OCI-LY3 (cell line): ENCODE measurements at regions not wholly inside any gene's neighbourhood (a gene's known extent, or its start where the extent isn't known, plus 50 kb on each side); places are given as distances from the start of the nearest gene placed in this dataset.

Experiments
- H2AFZ ChIP-seq: fragments of 200-600, 300-600 bp; shearing (Covaris generic); 2 replicates; pipeline ENCODE4 v1.6.0; 2014; ENCODE audit warnings: antibody characterized with exemption, low read depth, low read length
- H3K27ac ChIP-seq: fragments of 200-600, 300-600 bp; sonication (generic); 2 replicates; pipeline ENCODE4 v1.5.1; 2014; ENCODE audit warnings: mild to moderate bottlenecking, low read length, moderate library complexity, mixed read lengths
- H3K27me3 ChIP-seq: fragments of 200-600, 300-600 bp; sonication (generic); 2 replicates; pipeline ENCODE4 v1.6.1; 2014; ENCODE audit warnings: low read depth, low read length, mixed read lengths
- H3K36me3 ChIP-seq: fragments of 200-600, 300-600 bp; sonication (generic); replicated peaks from 2 replicates; pipeline ENCODE3; 2014; ENCODE audit warnings: low read depth, low read length, mixed read lengths
- H3K4me1 ChIP-seq: fragments of 300-600, 200-600 bp; sonication (generic); 2 replicates; pipeline ENCODE4 v1.6.1; 2014; ENCODE audit warnings: low read length, mixed read lengths
- H3K4me2 ChIP-seq: fragments of 200-600, 300-600 bp; sonication (generic); 2 replicates; pipeline ENCODE4 v1.6.1; 2014; ENCODE audit warnings: low read length, mixed read lengths
- H3K4me3 ChIP-seq: fragments of 300-600, 200-600 bp; sonication (generic); 2 replicates; pipeline ENCODE4 v1.5.1; 2014; ENCODE audit warnings: antibody characterized with exemption, mild to moderate bottlenecking, low read length, moderate library complexity
- H3K79me2 ChIP-seq: fragments of 300-600, 200-600 bp; shearing (Covaris generic); 2 replicates; pipeline ENCODE4 v1.6.1; 2014; ENCODE audit warnings: mild to moderate bottlenecking, low read length, mixed read lengths
- H3K9ac ChIP-seq: fragments of 300-600, 200-600 bp; shearing (Covaris generic); 2 replicates; pipeline ENCODE4 v1.6.0; 2014; ENCODE audit warnings: mild to moderate bottlenecking, low read length, moderate library complexity
- H3K9me3 ChIP-seq: fragments of 200-600, 300-600 bp; shearing (Covaris generic); 2 replicates; pipeline ENCODE4 v1.6.1; 2014; ENCODE audit warnings: low read length, mixed read lengths; ENCODE audit not compliant: insufficient read depth
- H4K20me1 ChIP-seq: fragments of 200-600, 300-600 bp; sonication (generic); 2 replicates; pipeline ENCODE4 v1.6.1; 2016; ENCODE audit warnings: low read length, mixed read lengths; ENCODE audit not compliant: insufficient read depth
- EZH2phosphoT487 ChIP-seq: fragments of 200-600 bp; shearing (Covaris generic); IDR thresholded peaks from 2 replicates; pipeline ENCODE4 v1.6.1; 2018; ENCODE audit warnings: antibody characterized with exemption, mixed run types, low read depth
- TF ChIP-seq, protein P1 (sequence below): fragments of 200-600, 300-600 bp; sonication (generic); IDR thresholded peaks from 2 replicates; pipeline ENCODE4 v1.5.1; 2014; ENCODE audit warnings: antibody characterized with exemption, low read length, low read depth

DNA sequence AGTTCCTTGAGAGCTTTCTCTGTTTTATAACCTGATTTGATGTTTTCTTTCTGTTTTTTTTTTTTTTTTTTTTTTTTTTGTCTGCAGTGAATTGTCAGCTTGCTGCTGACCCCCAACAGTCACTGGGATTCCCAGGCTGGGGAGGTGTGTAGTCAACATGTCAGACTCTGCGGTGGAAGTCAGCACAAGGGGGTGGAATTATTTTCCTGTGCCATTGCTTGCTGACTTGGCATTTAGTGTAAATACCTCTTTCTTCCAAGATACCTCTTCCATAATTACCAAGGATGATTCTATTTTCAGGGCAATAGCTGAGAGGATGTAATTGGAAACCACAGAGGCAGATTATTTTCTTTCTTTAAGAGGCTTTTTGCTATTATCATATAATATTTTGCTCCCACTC is 266.3 kb downstream of the CCDC85A start:
- no peak overlapping the region for H3K9ac ChIP-seq
- H3K79me2 ChIP-seq = no peaks in the 10 kb centered on the region
- TF ChIP-seq, protein P1, sequence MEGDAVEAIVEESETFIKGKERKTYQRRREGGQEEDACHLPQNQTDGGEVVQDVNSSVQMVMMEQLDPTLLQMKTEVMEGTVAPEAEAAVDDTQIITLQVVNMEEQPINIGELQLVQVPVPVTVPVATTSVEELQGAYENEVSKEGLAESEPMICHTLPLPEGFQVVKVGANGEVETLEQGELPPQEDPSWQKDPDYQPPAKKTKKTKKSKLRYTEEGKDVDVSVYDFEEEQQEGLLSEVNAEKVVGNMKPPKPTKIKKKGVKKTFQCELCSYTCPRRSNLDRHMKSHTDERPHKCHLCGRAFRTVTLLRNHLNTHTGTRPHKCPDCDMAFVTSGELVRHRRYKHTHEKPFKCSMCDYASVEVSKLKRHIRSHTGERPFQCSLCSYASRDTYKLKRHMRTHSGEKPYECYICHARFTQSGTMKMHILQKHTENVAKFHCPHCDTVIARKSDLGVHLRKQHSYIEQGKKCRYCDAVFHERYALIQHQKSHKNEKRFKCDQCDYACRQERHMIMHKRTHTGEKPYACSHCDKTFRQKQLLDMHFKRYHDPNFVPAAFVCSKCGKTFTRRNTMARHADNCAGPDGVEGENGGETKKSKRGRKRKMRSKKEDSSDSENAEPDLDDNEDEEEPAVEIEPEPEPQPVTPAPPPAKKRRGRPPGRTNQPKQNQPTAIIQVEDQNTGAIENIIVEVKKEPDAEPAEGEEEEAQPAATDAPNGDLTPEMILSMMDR = no peak
- TF ChIP-seq EZH2phosphoT487 = no peak
- H2AFZ ChIP-seq = no peak overlapping the region
- no peak overlapping the region for H3K4me2 ChIP-seq
- H4K20me1 ChIP-seq = no peaks in the 10 kb centered on the region
- H3K36me3 ChIP-seq = no peaks in the 10 kb centered on the region
- H3K27me3 ChIP-seq = no peaks in the 10 kb centered on the region
- H3K4me3 ChIP-seq = no peak overlapping the region
- no peaks in the 10 kb centered on the region for H3K9me3 ChIP-seq
- H3K4me1 ChIP-seq = no peaks in the 10 kb centered on the region
- H3K27ac ChIP-seq = no peak overlapping the region

DNA sequence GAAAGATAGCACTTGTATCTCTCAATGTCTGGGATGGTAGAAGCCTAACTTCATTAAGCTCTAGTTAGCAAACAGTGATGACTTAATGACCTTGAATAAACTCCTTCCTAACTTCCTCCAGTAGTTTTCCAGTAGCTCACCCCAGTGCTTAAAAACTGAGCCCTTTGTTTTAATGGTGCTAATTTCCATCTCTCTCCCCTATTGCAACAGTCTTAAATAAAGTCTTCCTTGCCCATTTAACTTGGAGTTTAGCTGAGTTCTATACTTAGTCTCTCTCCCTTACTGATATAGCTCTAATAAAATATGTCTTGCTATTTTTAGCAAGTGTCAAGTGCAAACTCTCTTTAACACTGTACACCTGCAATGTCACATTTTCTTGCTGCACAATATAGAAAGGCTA is 267.0 kb downstream of the CCDC85A start:
- Histone ChIP-seq H3K36me3 (no peaks in the 10 kb centered on the region), H3K79me2 (no peaks in the 10 kb centered on the region), H3K4me1 (no peaks in the 10 kb centered on the region), H3K27ac (no peak overlapping the region), H4K20me1 (no peaks in the 10 kb centered on the region), H3K4me3 (no peak overlapping the region), H3K9ac (no peak overlapping the region), H3K4me2 (no peak overlapping the region), H3K27me3 (no peaks in the 10 kb centered on the region), H2AFZ (no peak overlapping the region), H3K9me3 (no peaks in the 10 kb centered on the region)
- no peak for TF ChIP-seq EZH2phosphoT487
- TF ChIP-seq, protein P1 = no peak

DNA sequence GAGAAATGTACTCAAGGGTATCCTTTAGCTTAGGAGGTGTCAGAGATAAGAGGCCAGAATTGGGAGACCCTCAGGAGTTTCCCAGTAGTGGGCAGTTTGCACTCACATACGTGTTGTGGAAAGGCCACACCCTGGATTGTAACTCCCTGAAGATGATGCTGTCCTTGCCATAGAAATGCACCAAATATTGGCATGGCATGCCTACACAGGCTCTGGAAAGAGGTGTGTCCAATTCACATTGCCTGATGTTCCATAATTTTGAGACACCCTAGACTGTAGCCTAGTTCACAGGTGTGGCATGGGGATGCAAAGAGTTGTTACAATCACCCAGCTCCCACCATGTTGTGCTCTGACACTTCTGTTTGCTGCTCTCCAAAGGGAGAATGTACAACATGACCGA is 271.9 kb downstream of the CCDC85A start:
- H3K4me2 ChIP-seq = no peak overlapping the region
- H3K4me3 ChIP-seq = no peak overlapping the region
- no peaks in the 10 kb centered on the region for H3K36me3 ChIP-seq
- H2AFZ ChIP-seq = no peak overlapping the region
- H4K20me1 ChIP-seq = no peaks in the 10 kb centered on the region
- no peaks in the 10 kb centered on the region for H3K79me2 ChIP-seq
- no peaks in the 10 kb centered on the region for H3K9me3 ChIP-seq
- no peak overlapping the region for H3K27ac ChIP-seq
- no peaks in the 10 kb centered on the region for H3K4me1 ChIP-seq
- no peak overlapping the region for H3K9ac ChIP-seq
- H3K27me3 ChIP-seq = no peaks in the 10 kb centered on the region
- TF ChIP-seq, protein P1 = no peak
- no peak for TF ChIP-seq EZH2phosphoT487

DNA sequence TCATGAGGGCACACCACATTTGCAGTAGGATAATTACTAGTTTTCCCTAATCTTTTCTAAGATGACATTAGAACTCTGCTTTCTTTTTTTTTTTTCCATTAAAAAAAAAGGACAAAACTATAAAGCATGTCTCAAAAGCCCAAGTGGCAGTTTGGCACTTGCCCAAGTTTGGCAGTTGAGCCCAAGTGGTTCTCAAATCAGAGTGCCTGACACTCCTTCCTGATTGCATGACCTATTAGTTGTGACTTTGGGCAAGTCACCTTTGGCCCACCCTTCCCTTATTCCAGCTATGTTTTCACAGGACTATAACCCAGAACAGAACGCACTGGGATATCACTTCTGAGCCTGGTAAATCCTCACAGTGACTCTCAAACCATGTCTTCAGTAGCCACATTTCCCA is 273.0 kb downstream of the CCDC85A start:
- Histone ChIP-seq H3K4me3 (no peak overlapping the region), H3K9me3 (no peaks in the 10 kb centered on the region), H3K27me3 (no peaks in the 10 kb centered on the region), H4K20me1 (no peaks in the 10 kb centered on the region), H3K79me2 (no peaks in the 10 kb centered on the region), H2AFZ (no peak overlapping the region), H3K9ac (no peak overlapping the region), H3K27ac (no peak overlapping the region), H3K4me1 (no peaks in the 10 kb centered on the region), H3K36me3 (no peaks in the 10 kb centered on the region), H3K4me2 (no peak overlapping the region)
- TF ChIP-seq, protein P1 = no peak
- no peak for TF ChIP-seq EZH2phosphoT487
